GM18498 (cell line): ENCODE measurements at regions not wholly inside any gene's neighbourhood (a gene's known extent, or its start where the extent isn't known, plus 50 kb on each side); places are given as distances from the start of the nearest gene placed in this dataset.

Experiments
- ATAC-seq: cut with Tn5 transposase; IDR thresholded peaks from one replicate; pipeline ENCODE4 v1.9.1; 2021; ENCODE audit warnings: mild to moderate bottlenecking, moderate library complexity; ENCODE audit not compliant: unreplicated experiment

DNA sequence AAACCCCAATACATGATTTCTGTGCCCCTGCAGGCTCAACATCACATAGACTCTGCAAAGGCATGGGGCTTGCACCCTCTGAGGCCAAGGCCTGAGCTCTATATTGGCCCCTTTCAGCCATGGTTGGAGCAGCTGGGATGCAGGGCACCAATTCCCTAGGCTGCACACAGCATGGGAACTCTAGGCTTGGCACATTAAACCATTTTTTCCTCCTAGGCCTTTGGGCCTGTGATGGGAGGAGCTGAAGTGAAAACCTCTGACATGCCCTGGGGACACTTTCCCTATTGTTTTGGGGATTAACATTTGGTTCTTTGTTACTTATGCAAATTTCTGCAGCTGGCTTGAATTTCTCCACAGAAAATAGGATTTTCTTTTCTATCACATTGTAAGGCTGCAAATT is 1629.5 kb downstream of the OTOL1 start:
- ATAC-seq, result no peak
